Gastroesophageal sphincter (tissue), 3 donors: ENCODE measurements at regions not wholly inside any gene's neighbourhood (a gene's known extent, or its start where the extent isn't known, plus 50 kb on each side); places are given as distances from the start of the nearest gene placed in this dataset.

Experiments
- EP300 ChIP-seq: sonication (generic); formaldehyde crosslinking; IDR thresholded peaks from one replicate; pipeline ENCODE4 v1.6.1; 2017; ENCODE audit warnings: antibody characterized with exemption, mild to moderate bottlenecking
- POLR2A ChIP-seq, 2 donors: fragments of 450-650 bp; IDR thresholded peaks; one replicate each; pipeline ENCODE4 v1.6.1; 2017; ENCODE audit warnings: antibody characterized with exemption in 2 of 2, mild to moderate bottlenecking in 2 of 2, moderate library complexity in 1 of 2
- POLR2AphosphoS5 ChIP-seq: sonication (generic); formaldehyde crosslinking; IDR thresholded peaks from one replicate; pipeline ENCODE4 v1.6.1; 2017; ENCODE audit warnings: antibody characterized with exemption
- TF ChIP-seq, protein P1 (sequence below), 4 experiments: fragments of 200-600 bp in 2 of 4; fragments of 450-650 bp in 2 of 4; sonication (generic) in 1 of 4; IDR thresholded peaks; one replicate each; pipeline ENCODE4 v1.5.1; 2017 to 2019; ENCODE audit warnings: antibody characterized with exemption in 4 of 4, mild to moderate bottlenecking in 2 of 4, moderate library complexity in 2 of 4

DNA sequence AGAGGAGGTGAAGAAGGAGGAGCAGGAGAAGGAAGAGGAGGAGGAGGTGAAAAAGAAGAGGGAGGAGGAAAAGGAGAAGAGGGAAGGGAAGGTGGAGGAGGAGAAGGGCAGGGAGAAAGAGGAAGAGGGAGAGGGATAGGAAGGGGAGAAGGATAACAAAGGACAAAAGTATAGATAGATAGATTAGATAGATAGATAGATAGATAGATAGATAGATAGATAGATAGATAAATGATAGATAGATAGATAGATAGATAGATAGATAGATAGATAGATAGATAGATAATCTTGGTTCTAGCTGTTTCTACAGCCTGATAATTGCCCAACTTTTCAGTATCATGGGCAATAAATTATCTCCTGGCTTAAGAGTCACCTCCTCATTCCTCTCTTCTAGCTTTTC lies 296.2 kb upstream of the C16orf82 start:
- no peak for TF ChIP-seq POLR2A (IDR thresholded peaks at IDR 0.05)
- TF ChIP-seq, protein P1, sequence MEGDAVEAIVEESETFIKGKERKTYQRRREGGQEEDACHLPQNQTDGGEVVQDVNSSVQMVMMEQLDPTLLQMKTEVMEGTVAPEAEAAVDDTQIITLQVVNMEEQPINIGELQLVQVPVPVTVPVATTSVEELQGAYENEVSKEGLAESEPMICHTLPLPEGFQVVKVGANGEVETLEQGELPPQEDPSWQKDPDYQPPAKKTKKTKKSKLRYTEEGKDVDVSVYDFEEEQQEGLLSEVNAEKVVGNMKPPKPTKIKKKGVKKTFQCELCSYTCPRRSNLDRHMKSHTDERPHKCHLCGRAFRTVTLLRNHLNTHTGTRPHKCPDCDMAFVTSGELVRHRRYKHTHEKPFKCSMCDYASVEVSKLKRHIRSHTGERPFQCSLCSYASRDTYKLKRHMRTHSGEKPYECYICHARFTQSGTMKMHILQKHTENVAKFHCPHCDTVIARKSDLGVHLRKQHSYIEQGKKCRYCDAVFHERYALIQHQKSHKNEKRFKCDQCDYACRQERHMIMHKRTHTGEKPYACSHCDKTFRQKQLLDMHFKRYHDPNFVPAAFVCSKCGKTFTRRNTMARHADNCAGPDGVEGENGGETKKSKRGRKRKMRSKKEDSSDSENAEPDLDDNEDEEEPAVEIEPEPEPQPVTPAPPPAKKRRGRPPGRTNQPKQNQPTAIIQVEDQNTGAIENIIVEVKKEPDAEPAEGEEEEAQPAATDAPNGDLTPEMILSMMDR (IDR thresholded peaks at IDR 0.05), result no peak
- no peak for TF ChIP-seq POLR2AphosphoS5
- TF ChIP-seq EP300, result no peak
